ENCODE measurements at regions not wholly inside any gene's neighbourhood (a gene's known extent, or its start where the extent isn't known, plus 50 kb on each side); places are given as distances from the start of the nearest gene placed in this dataset.

- ChIA-PET CTCF (interaction anchor here (1.2 kb wide), 1 partner anchor 25 kb away, joined by 3 read pairs; no protein-coding TSS in a partner anchor), POLR2A (no interaction called here)
- Histone ChIP-seq H3K9me3 (ENCODE audit: control insufficient read depth, insufficient read depth, low read depth, low read length) (no peaks in the 10 kb centered on the region), H3K4me1 (ENCODE audit: control insufficient read depth, insufficient read depth, low read length) (peaks cover 4% of the 10 kb centered on the region), H3K27ac (ENCODE audit: extremely low read depth, low read depth, low read length) (no peak overlapping the region), H3K4me3 (ENCODE audit: low read depth, low read length) (no peak overlapping the region), H3K36me3 (ENCODE audit: control insufficient read depth in 2 of 2, insufficient read depth in 1 of 2, low read length in 2 of 2) (no peaks in the 10 kb centered on the region)
- TF ChIP-seq HOXD13 (CRISPR knock-in tag; IDR thresholded peaks at IDR 0.05; ENCODE audit: borderline replicate concordance): no peak
- TF ChIP-seq, protein P1, sequence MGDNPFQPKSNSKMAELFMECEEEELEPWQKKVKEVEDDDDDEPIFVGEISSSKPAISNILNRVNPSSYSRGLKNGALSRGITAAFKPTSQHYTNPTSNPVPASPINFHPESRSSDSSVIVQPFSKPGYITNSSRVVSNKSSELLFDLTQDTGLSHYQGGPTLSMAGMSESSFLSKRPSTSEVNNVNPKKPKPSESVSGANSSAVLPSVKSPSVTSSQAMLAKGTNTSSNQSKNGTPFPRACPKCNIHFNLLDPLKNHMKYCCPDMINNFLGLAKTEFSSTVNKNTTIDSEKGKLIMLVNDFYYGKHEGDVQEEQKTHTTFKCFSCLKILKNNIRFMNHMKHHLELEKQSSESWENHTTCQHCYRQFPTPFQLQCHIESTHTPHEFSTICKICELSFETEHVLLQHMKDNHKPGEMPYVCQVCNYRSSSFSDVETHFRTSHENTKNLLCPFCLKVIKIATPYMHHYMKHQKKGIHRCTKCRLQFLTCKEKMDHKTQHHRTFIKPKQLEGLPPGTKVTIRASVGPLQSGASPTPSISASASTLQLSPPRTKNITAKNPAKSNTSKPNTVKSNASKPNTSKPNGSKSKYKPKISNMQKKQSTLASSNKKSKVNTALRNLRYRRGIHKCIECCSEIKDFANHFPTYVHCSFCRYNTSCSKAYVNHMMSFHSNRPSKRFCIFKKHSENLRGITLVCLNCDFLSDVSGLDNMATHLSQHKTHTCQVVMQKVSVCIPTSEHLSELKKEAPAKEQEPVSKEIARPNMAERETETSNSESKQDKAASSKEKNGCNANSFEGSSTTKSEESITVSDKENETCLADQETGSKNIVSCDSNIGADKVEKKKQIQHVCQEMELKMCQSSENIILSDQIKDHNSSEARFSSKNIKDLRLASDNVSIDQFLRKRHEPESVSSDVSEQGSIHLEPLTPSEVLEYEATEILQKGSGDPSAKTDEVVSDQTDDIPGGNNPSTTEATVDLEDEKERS (tag by site-specific recombination; IDR thresholded peaks at IDR 0.05): no peak
- TF ChIP-seq ZNF514 (tag by site-specific recombination; IDR thresholded peaks at IDR 0.05): no peak
- TF ChIP-seq ZNF830 (tag by site-specific recombination; IDR thresholded peaks at IDR 0.05; ENCODE audit: low read depth): no peak
- TF ChIP-seq ZNF223 (tag by site-specific recombination; IDR thresholded peaks at IDR 0.05): no peak
- TF ChIP-seq ZNF707 (tag by site-specific recombination; IDR thresholded peaks at IDR 0.05): no peak
- TF ChIP-seq ZFP3 (tag by site-specific recombination; IDR thresholded peaks at IDR 0.05; ENCODE audit: low read depth): no peak
- no peak for TF ChIP-seq REPIN1 (tag by site-specific recombination; IDR thresholded peaks at IDR 0.05; ENCODE audit: low read depth)
- no peak for TF ChIP-seq ZNF433 (tag by site-specific recombination; IDR thresholded peaks at IDR 0.05; ENCODE audit: low read depth)
- TF ChIP-seq ZNF513 (tag by site-specific recombination; IDR thresholded peaks at IDR 0.05): no peak
- no peak for TF ChIP-seq ZNF10 (tag by site-specific recombination; IDR thresholded peaks at IDR 0.05)
- TF ChIP-seq ZNF629 (tag by site-specific recombination; IDR thresholded peaks at IDR 0.05): no peak
- TF ChIP-seq ZNF341 (tag by site-specific recombination; IDR thresholded peaks at IDR 0.05; ENCODE audit: low read depth): no peak
- no peak for TF ChIP-seq ZNF785 (tag by site-specific recombination; IDR thresholded peaks at IDR 0.05)
- TF ChIP-seq ZFP69B (tag by site-specific recombination; IDR thresholded peaks at IDR 0.05): no peak
- no peak for TF ChIP-seq ZNF548 (tag by site-specific recombination; IDR thresholded peaks at IDR 0.05)
- no peak for TF ChIP-seq ZNF214 (tag by site-specific recombination; IDR thresholded peaks at IDR 0.05; ENCODE audit: borderline replicate concordance)
These were observed 517.5 kb downstream of the EFNA5 start for GRCh38 chr5:107153283-107153682.

GRCh38 chr5:107149243-107150005 lies 521.3 kb downstream of the EFNA5 start:
- H3K36me3 ChIP-seq (ENCODE audit: control insufficient read depth in 2 of 2, insufficient read depth in 1 of 2, low read length in 2 of 2): no peaks in the 10 kb centered on the region
- no peak overlapping the region for H3K27ac ChIP-seq (ENCODE audit: extremely low read depth, low read depth, low read length)
- CTCF ChIA-PET: no interaction called here
- TF ChIP-seq ZNF677 (tag by site-specific recombination; IDR thresholded peaks at IDR 0.05) (no peak), ZNF132 (tag by site-specific recombination; IDR thresholded peaks at IDR 0.05; ENCODE audit: borderline replicate concordance) (no peak), FEZF1 (tag by site-specific recombination; IDR thresholded peaks at IDR 0.05) (0 out of 2 replicates have a peak, but pooled peaks have one; percentile 19)
- TF ChIP-seq, protein P2, sequence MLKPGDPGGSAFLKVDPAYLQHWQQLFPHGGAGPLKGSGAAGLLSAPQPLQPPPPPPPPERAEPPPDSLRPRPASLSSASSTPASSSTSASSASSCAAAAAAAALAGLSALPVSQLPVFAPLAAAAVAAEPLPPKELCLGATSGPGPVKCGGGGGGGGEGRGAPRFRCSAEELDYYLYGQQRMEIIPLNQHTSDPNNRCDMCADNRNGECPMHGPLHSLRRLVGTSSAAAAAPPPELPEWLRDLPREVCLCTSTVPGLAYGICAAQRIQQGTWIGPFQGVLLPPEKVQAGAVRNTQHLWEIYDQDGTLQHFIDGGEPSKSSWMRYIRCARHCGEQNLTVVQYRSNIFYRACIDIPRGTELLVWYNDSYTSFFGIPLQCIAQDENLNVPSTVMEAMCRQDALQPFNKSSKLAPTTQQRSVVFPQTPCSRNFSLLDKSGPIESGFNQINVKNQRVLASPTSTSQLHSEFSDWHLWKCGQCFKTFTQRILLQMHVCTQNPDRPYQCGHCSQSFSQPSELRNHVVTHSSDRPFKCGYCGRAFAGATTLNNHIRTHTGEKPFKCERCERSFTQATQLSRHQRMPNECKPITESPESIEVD (tag by site-specific recombination; IDR thresholded peaks at IDR 0.05): no peak
- no peak overlapping the region for H3K4me3 ChIP-seq (ENCODE audit: low read depth, low read length)
- no peaks in the 10 kb centered on the region for H3K9me3 ChIP-seq (ENCODE audit: control insufficient read depth, insufficient read depth, low read depth, low read length)
- POLR2A ChIA-PET: no interaction called here
- H3K4me1 ChIP-seq (ENCODE audit: control insufficient read depth, insufficient read depth, low read length): peaks cover 4% of the 10 kb centered on the region

Measured in HEK293 (cell line).